ENCODE measurements at regions not wholly inside any gene's neighbourhood (a gene's known extent, or its start where the extent isn't known, plus 50 kb on each side); places are given as distances from the start of the nearest gene placed in this dataset.

GRCh38 chr6:240151-240550 lies 52.1 kb upstream of the DUSP22 start:
- intact Hi-C loops (cut with micrococcal nuclease), result no loop called here

GRCh38 chr6:241336-241865 lies 50.9 kb upstream of the DUSP22 start:
- H3K27me3 Mint-ChIP-seq, result no peaks in the 10 kb centered on the region
- TF ChIP-seq CTCF (IDR thresholded peaks at IDR 0.05), result no peak
- peaks cover 7% of the 10 kb centered on the region for H3K4me1 Mint-ChIP-seq
- CTCF ChIA-PET, result no interaction called here
- ATAC-seq (ENCODE audit: low read depth) (no peak), DNase-seq (no peak)
- no peak overlapping the region for H3K4me3 Mint-ChIP-seq
- POLR2A ChIA-PET, result interaction anchor here (0.6 to 1.1 kb wide), 3 partner anchors 23 to 303 kb away, joined by 3 to 5 read pairs (median 4); no protein-coding TSS in a partner anchor
- no peaks in the 10 kb centered on the region for H3K36me3 Mint-ChIP-seq (ENCODE audit: low read depth)
- no peaks in the 10 kb centered on the region for H3K9me3 Mint-ChIP-seq
- intact Hi-C loops (cut with micrococcal nuclease), result no loop called here
- no peak overlapping the region for H3K27ac Mint-ChIP-seq

More at GRCh38 chr6:240151-240550, 52.1 kb upstream of the DUSP22 start:
- H3K36me3 Mint-ChIP-seq (ENCODE audit: low read depth), result no peaks in the 10 kb centered on the region
- POLR2A ChIA-PET, result interaction anchor here (0.6 kb wide), 1 partner anchor 259 kb away, joined by 3 read pairs; no protein-coding TSS in a partner anchor
- ATAC-seq (ENCODE audit: low read depth) (no peak), DNase-seq (no peak)
- H3K4me1 Mint-ChIP-seq, result peaks cover 18% of the 10 kb centered on the region
- no peak for TF ChIP-seq CTCF (IDR thresholded peaks at IDR 0.05)
- H3K4me3 Mint-ChIP-seq, result no peak overlapping the region
- H3K9me3 Mint-ChIP-seq, result no peaks in the 10 kb centered on the region
- CTCF ChIA-PET, result interaction anchor here (1.0 kb wide), 1 partner anchor 56 kb away, joined by 3 read pairs; no protein-coding TSS in a partner anchor
- H3K27ac Mint-ChIP-seq, result no peak overlapping the region
- H3K27me3 Mint-ChIP-seq, result no peaks in the 10 kb centered on the region
